KMS-11 (cell line): ENCODE measurements at regions not wholly inside any gene's neighbourhood (a gene's known extent, or its start where the extent isn't known, plus 50 kb on each side); places are given as distances from the start of the nearest gene placed in this dataset.

Experiments used
- H2AFZ ChIP-seq: fragments of 200-600 bp; sonication (generic); 2 replicates; pipeline ENCODE4 v1.6.1; 2016; ENCODE audit warnings: antibody characterized with exemption, mixed run types, low read depth
- H3K27ac ChIP-seq: fragments of 200-600 bp; sonication (generic); 2 replicates; pipeline ENCODE4 v1.6.1; 2016; ENCODE audit warnings: mild to moderate bottlenecking, mixed run types
- H3K27me3 ChIP-seq: fragments of 200-600 bp; sonication (generic); 2 replicates; pipeline ENCODE4 v1.6.1; 2017; ENCODE audit warnings: mild to moderate bottlenecking, low read depth, mixed run types, moderate library complexity; ENCODE audit not compliant: insufficient read depth
- H3K36me3 ChIP-seq: fragments of 200-600 bp; sonication (generic); 2 replicates; pipeline ENCODE4 v1.6.1; 2017; ENCODE audit warnings: mild to moderate bottlenecking, mixed run types; ENCODE audit not compliant: insufficient read depth
- H3K4me1 ChIP-seq: fragments of 200-600 bp; sonication (generic); 2 replicates; pipeline ENCODE4 v1.6.1; 2016; ENCODE audit warnings: mild to moderate bottlenecking, low read depth, mixed run types; ENCODE audit not compliant: poor library complexity, severe bottlenecking
- H3K4me2 ChIP-seq: fragments of 200-600 bp; sonication (generic); 2 replicates; pipeline ENCODE4 v1.7.0; 2016; ENCODE audit warnings: mild to moderate bottlenecking, mixed run types
- H3K4me3 ChIP-seq: fragments of 200-600 bp; sonication (generic); IDR thresholded peaks from 2 replicates; pipeline ENCODE4 v1.6.1; 2017; ENCODE audit warnings: low read depth, low read length, mixed read lengths; ENCODE audit not compliant: insufficient read depth
- H3K79me2 ChIP-seq: fragments of 200-600 bp; sonication (generic); 2 replicates; pipeline ENCODE4 v1.6.1; 2016; ENCODE audit warnings: low read depth, mixed run types; ENCODE audit not compliant: insufficient read depth
- H3K9ac ChIP-seq: fragments of 200-600 bp; sonication (generic); 2 replicates; pipeline ENCODE4 v1.6.1; 2016; ENCODE audit warnings: mild to moderate bottlenecking, mixed run types
- H4K20me1 ChIP-seq: fragments of 200-600 bp; sonication (generic); 2 replicates; pipeline ENCODE4 v1.6.1; 2016; ENCODE audit warnings: mild to moderate bottlenecking, mixed run types; ENCODE audit not compliant: insufficient read depth
- CTCF ChIP-seq: fragments of 200-600 bp; sonication (generic); conservative IDR thresholded peaks from 2 replicates; pipeline ENCODE4 v1.6.1; 2017; ENCODE audit warnings: low read depth, mild to moderate bottlenecking, antibody characterized with exemption, low read length, moderate library complexity, mixed read lengths

- Histone ChIP-seq H3K27me3 (no peaks in the 10 kb centered on the region), H4K20me1 (no peaks in the 10 kb centered on the region), H2AFZ (no peak overlapping the region), H3K9ac (no peak overlapping the region), H3K4me1 (no peaks in the 10 kb centered on the region), H3K79me2 (no peaks in the 10 kb centered on the region), H3K36me3 (no peaks in the 10 kb centered on the region), H3K27ac (no peak overlapping the region), H3K4me2 (no peak overlapping the region), H3K4me3 (no peak overlapping the region)
- TF ChIP-seq CTCF: no peak
Measured at GRCh38 chr7:115087437-115087836, 165.5 kb downstream of the MDFIC start.

GRCh38 chr7:115086146-115086841, 164.4 kb downstream of the MDFIC start:
- Histone ChIP-seq H2AFZ (no peak overlapping the region), H3K4me2 (no peak overlapping the region), H3K79me2 (no peaks in the 10 kb centered on the region), H3K4me3 (no peak overlapping the region), H3K9ac (no peak overlapping the region), H3K27ac (no peak overlapping the region), H3K4me1 (no peaks in the 10 kb centered on the region), H3K27me3 (no peaks in the 10 kb centered on the region), H3K36me3 (no peaks in the 10 kb centered on the region), H4K20me1 (no peaks in the 10 kb centered on the region)
- TF ChIP-seq CTCF: no peak

GRCh38 chr7:115085421-115085820, 163.5 kb downstream of the MDFIC start:
- no peaks in the 10 kb centered on the region for H4K20me1 ChIP-seq
- no peaks in the 10 kb centered on the region for H3K79me2 ChIP-seq
- no peak overlapping the region for H2AFZ ChIP-seq
- no peaks in the 10 kb centered on the region for H3K4me1 ChIP-seq
- no peak overlapping the region for H3K27ac ChIP-seq
- H3K9ac ChIP-seq: no peak overlapping the region
- H3K27me3 ChIP-seq: no peaks in the 10 kb centered on the region
- no peaks in the 10 kb centered on the region for H3K36me3 ChIP-seq
- TF ChIP-seq CTCF: no peak
- no peak overlapping the region for H3K4me3 ChIP-seq
- no peak overlapping the region for H3K4me2 ChIP-seq

GRCh38 chr7:115083935-115084334, 162.0 kb downstream of the MDFIC start:
- H3K9ac ChIP-seq: no peak overlapping the region
- no peak overlapping the region for H3K27ac ChIP-seq
- H2AFZ ChIP-seq: no peak overlapping the region
- no peaks in the 10 kb centered on the region for H3K27me3 ChIP-seq
- no peaks in the 10 kb centered on the region for H4K20me1 ChIP-seq
- H3K4me3 ChIP-seq: no peak overlapping the region
- no peaks in the 10 kb centered on the region for H3K36me3 ChIP-seq
- no peak for TF ChIP-seq CTCF
- H3K4me2 ChIP-seq: no peak overlapping the region
- H3K79me2 ChIP-seq: no peaks in the 10 kb centered on the region
- no peaks in the 10 kb centered on the region for H3K4me1 ChIP-seq
